GM12892 (cell line): ENCODE measurements at regions not wholly inside any gene's neighbourhood (a gene's known extent, or its start where the extent isn't known, plus 50 kb on each side); places are given as distances from the start of the nearest gene placed in this dataset.

Experiments
- POLR2A ChIP-seq: IDR thresholded peaks from 2 replicates; pipeline ENCODE4 v1.6.1; 2011; ENCODE audit warnings: low read depth, low read length, control low read depth
- POLR2AphosphoS5 ChIP-seq: IDR thresholded peaks from 2 replicates; pipeline ENCODE4 v1.6.1; 2011; ENCODE audit warnings: low read depth, low read length, control low read depth
- TAF1 ChIP-seq: IDR thresholded peaks from 2 replicates; pipeline ENCODE4 v1.6.1; 2011; ENCODE audit warnings: low read depth, mild to moderate bottlenecking, control low read depth, low read length, borderline replicate concordance

- TF ChIP-seq POLR2AphosphoS5 (no peak), POLR2A (no peak), TAF1 (no peak)
Observed at GRCh38 chr6:130661077-130661476, 166.1 kb upstream of the SMLR1 start.
